Loucy (cell line): ENCODE measurements at regions not wholly inside any gene's neighbourhood (a gene's known extent, or its start where the extent isn't known, plus 50 kb on each side); places are given as distances from the start of the nearest gene placed in this dataset.

Experiments
- CTCF ChIP-seq: fragments of 200-600 bp; sonication (generic); conservative IDR thresholded peaks from 2 replicates; pipeline ENCODE4 v1.5.1; 2014; ENCODE audit warnings: mild to moderate bottlenecking, antibody characterized with exemption, low read length
- EZH2phosphoT487 ChIP-seq: fragments of 200-600 bp; IDR thresholded peaks from 2 replicates; pipeline ENCODE4 v1.6.1; 2018; ENCODE audit warnings: antibody characterized with exemption, mild to moderate bottlenecking, moderate library complexity, borderline replicate concordance

DNA sequence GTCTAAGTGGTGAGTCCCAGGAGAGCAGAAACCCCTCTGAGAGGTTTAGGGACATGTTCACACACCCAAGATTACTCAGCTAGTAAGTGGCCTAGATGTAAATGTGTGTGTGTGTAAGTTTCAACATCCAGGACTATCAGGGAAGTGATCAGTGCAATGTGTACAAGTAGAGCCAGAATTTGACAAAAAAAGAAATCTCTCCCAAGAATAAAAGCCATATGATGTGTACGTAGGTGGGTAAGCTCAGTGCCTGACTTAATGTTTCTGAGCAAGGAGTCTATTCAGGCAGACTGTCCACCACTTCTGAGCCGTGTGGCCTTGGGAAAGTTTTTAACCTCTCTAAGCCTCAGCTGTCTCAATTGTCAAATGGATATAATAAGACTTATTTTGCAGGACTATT is 133.8 kb upstream of the NAV2 start:
- TF ChIP-seq CTCF (no peak), EZH2phosphoT487 (no peak)
